ENCODE measurements at regions not wholly inside any gene's neighbourhood (a gene's known extent, or its start where the extent isn't known, plus 50 kb on each side); places are given as distances from the start of the nearest gene placed in this dataset.

DNA sequence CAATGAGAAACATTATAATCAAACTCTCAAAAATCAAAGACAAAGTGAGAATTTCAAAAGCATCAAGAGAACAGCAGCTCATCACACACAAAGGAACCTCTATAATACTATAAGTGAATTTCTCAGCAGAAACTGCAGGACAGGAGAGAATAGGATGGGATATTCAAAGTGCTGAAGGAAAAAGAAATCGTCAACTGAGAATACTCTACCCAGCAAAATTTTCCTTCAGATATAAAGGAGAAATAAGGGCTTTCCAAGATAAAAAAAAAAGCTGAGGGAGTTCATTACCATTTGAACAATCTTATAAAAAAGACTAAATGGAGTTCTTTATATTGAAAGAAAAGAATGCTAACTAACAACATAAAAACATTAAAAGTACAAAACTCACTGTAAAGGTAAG lies 481.1 kb downstream of the TLE4 start:
- no peak for DNase-seq
- in situ Hi-C loops (cut with MboI; ENCODE audit: low pct_unique_long_range_greater_than_20kb, low sequenced_read_pairs), result no loop called here

GRCh38 chr9:80049096-80049782 lies 477.5 kb downstream of the TLE4 start:
- no peak for DNase-seq
- in situ Hi-C loops (cut with MboI; ENCODE audit: low pct_unique_long_range_greater_than_20kb, low sequenced_read_pairs), result no loop called here

- in situ Hi-C loops (cut with MboI; ENCODE audit: low pct_unique_long_range_greater_than_20kb, low sequenced_read_pairs), result no loop called here
These were observed 474.7 kb downstream of the TLE4 start for GRCh38 chr9:80046481-80046880.

DNA sequence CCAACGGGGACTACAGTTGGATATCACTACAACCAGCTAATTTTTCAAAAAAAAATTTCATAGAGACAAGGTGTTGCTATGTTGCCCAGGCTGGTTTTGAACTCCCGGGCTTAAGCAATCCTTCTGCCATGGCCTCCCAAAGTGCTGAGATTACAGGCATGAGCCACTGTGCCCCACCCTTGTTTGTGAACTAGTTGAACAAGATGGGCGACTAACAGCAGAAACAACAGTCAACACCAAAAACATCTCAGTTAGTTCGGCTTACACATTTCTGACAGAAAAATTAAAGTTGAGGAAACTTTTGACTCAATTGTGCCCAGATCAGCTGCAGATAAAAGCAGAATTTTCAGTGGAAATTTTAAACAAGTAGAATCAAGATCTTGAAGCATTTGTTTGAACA lies 470.1 kb downstream of the TLE4 start:
- no peak for DNase-seq
- in situ Hi-C loops (cut with MboI; ENCODE audit: low pct_unique_long_range_greater_than_20kb, low sequenced_read_pairs), result no loop called here

More at GRCh38 chr9:80046481-80046880, 474.7 kb downstream of the TLE4 start:
- DNase-seq, result no peak

DNA sequence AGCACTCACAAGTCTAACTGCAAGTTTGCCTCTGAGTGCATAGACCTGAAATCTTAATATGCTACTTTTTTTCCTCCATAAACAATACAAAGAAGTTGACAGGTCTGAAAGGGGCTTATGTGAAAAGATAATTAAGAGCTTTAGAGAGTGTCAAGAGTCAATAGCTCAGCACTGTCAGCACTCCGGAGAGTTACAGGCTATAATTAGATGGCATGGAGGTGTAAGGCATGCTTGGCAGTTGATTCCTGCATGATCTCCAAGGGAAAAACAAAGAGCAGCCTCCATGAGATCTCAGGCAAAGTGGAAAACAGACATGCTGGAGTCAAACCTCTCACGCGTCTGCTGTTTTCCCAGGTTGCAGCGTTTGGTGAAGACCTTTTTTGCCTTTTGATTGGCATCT lies 468.7 kb downstream of the TLE4 start:
- in situ Hi-C loops (cut with MboI; ENCODE audit: low pct_unique_long_range_greater_than_20kb, low sequenced_read_pairs), result no loop called here
- DNase-seq, result no peak

GRCh38 chr9:80030801-80031200 lies 459.0 kb downstream of the TLE4 start:
- in situ Hi-C loops (cut with MboI; ENCODE audit: low pct_unique_long_range_greater_than_20kb, low sequenced_read_pairs), result no loop called here
- DNase-seq, result no peak

GRCh38 chr9:80028501-80028900 lies 456.7 kb downstream of the TLE4 start:
- in situ Hi-C loops (cut with MboI; ENCODE audit: low pct_unique_long_range_greater_than_20kb, low sequenced_read_pairs), result no loop called here
- no peak for DNase-seq

DNA sequence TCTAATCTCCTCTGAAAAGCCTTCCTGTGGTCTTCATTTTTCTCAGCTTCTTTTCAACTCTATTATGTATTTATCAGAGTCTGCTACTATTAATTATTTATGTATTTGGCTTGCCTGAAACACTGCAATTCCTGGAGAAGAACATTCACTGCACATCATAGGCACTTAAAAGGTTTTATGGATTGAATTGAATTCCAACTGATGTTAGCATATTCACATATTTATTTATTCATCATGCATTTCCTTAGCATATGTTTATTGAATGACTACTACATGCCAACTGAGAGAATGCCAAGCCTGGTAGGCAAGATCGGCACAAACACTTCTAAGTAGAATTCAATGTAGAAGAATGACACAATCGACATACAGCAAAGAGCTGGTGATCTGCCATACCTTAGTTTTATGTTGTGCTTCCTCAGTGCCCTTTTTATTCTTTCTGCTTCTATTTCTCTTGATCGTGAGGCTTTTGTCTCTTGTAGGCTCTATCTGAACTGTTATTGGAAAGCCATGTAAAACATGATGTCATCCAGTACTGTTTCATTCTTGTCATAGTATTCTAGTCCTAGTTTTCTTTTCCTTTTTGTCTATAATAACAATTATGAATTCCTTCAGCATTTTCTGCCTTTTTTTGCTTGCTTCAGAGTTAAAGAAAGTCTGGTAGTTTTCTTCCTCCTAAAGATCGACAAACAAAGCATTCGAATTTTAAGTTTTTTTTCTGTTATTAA lies 454.2 kb downstream of the TLE4 start:
- DNase-seq, result no peak
- in situ Hi-C loops (cut with MboI; ENCODE audit: low pct_unique_long_range_greater_than_20kb, low sequenced_read_pairs), result no loop called here

DNA sequence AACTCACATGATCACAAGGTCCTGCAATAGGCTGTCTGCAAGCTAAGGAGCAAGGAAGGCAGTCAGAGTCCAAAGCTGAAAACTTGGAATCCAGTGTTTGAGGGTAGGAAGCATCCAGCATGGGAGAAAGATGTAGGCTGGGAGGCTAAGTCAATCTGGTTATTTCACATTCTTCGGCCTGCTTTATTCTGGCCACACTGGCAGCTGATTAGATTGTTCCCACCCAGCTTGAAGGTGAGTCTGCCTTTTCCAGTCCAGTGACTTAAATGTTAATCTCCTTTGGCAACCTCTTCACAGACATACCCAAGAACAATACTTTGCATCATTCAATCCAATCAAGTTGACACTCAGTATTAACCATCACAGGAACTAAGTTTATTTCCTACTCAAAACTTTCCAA lies 453.4 kb downstream of the TLE4 start:
- DNase-seq, result no peak
- in situ Hi-C loops (cut with MboI; ENCODE audit: low pct_unique_long_range_greater_than_20kb, low sequenced_read_pairs), result no loop called here

- in situ Hi-C loops (cut with MboI; ENCODE audit: low pct_unique_long_range_greater_than_20kb, low sequenced_read_pairs), result no loop called here
- DNase-seq, result no peak
These were observed 448.8 kb downstream of the TLE4 start for GRCh38 chr9:80020530-80020929.

GRCh38 chr9:80020056-80020455 lies 448.3 kb downstream of the TLE4 start:
- no peak for DNase-seq
- in situ Hi-C loops (cut with MboI; ENCODE audit: low pct_unique_long_range_greater_than_20kb, low sequenced_read_pairs), result no loop called here

DNA sequence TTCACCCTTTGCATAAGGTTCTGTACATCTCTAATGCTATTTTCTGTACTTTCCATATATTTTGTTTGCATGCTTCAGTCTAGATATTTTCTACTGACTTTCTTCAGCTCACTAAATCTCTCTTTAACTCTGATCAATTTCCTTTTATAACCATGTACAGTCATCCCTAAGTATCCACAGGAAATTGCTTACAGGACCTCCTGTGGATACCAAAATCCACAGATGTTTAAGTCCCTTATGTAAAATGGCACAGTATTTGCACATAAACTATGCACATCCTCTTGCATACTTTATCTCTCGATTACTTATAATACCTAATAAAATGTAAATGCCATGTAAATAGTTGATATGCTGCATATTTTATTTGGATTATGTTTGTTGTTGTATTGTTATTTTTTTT lies 442.1 kb downstream of the TLE4 start:
- in situ Hi-C loops (cut with MboI; ENCODE audit: low pct_unique_long_range_greater_than_20kb, low sequenced_read_pairs), result no loop called here
- DNase-seq, result no peak

GRCh38 chr9:80012557-80013330 lies 441.0 kb downstream of the TLE4 start:
- in situ Hi-C loops (cut with MboI; ENCODE audit: low pct_unique_long_range_greater_than_20kb, low sequenced_read_pairs), result no loop called here
- no peak for DNase-seq

DNA sequence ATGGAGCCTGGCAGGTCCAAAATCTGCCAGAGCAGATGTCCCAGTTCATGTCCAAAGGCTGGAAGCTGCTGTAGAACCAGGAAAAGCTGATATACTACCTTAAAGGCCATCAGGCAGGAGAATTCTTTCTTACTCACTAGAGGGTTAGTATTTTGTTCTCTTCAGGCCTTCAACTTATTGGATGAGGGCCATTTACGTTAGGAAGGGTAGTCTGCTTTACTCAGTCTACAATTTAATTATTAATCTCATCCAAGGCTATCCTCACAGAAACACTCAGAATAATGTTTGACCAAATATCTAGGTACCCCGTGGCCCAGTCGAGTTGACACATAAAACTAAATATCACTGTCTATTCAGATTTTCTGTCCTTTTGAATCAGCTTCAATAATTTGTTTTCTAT lies 437.4 kb downstream of the TLE4 start:
- in situ Hi-C loops (cut with MboI; ENCODE audit: low pct_unique_long_range_greater_than_20kb, low sequenced_read_pairs), result no loop called here

DNA sequence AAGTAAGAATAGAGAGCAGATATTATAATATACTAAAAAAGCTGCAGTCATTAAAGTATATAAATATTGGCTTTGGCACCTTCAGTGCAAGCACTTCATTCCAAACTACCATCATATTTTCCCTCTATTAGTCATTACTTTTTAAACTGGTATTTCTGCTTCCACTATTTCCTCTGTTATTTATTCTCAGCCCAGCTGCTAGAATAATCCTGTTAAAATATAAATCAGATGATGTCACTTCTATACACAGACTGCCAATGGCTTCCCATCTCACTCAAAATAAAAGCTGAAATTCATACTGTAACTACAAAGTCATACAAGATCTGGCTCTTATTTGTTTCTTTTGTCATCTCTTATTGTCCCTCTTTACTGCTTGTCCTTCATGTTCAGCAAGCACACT lies 432.9 kb downstream of the TLE4 start:
- in situ Hi-C loops (cut with MboI; ENCODE audit: low pct_unique_long_range_greater_than_20kb, low sequenced_read_pairs), result no loop called here
- no peak for DNase-seq

More for the DNA sequence above, 437.4 kb downstream of the TLE4 start:
- no peak for DNase-seq

DNA sequence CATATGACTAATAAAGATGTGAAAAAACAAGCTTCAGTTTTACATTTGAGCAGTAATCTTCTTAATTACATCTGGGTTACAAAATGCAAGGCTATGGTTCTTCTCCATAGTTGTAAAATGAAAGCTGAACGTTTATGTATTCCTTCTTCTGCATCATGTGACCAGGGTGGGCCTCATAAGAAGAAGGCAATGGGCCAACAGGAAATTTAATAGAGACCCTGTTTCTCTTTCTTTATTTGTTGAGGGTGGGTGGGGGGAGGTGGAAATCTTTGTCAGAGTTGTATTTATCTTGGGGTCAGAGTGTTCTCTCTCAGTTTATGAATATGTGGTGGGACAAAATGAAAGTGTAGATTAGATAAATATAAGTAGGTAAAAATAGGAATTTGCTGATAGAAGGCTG lies 418.8 kb downstream of the TLE4 start:
- in situ Hi-C loops (cut with MboI; ENCODE audit: low pct_unique_long_range_greater_than_20kb, low sequenced_read_pairs), result no loop called here
- DNase-seq, result no peak

DNA sequence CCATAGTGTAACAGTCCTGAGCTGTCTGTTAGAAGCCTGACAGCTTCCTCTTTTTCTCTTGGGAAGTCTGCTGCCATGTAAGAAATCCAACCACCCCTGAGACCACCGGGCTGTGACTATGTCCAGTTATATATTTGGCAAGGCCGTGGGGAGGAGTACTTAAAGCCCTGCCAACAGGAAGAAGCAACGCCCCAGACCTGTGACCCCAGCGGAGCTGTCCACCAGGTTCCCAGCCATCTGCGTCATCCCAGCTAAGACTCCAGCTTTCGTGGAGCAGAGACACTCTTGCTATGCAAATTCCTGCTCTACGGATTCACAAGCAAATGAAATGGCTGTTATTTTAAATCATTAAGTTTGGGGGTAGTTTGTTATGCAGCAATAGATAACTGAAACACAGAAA lies 417.3 kb downstream of the TLE4 start:
- in situ Hi-C loops (cut with MboI; ENCODE audit: low pct_unique_long_range_greater_than_20kb, low sequenced_read_pairs), result no loop called here
- DNase-seq, result no peak

GRCh38 chr9:79988126-79988525 lies 416.4 kb downstream of the TLE4 start:
- in situ Hi-C loops (cut with MboI; ENCODE audit: low pct_unique_long_range_greater_than_20kb, low sequenced_read_pairs), result no loop called here
- no peak for DNase-seq

- DNase-seq, result no peak
- in situ Hi-C loops (cut with MboI; ENCODE audit: low pct_unique_long_range_greater_than_20kb, low sequenced_read_pairs), result no loop called here
These were observed 414.7 kb downstream of the TLE4 start for GRCh38 chr9:79986437-79986836.

- no peak for DNase-seq
- in situ Hi-C loops (cut with MboI; ENCODE audit: low pct_unique_long_range_greater_than_20kb, low sequenced_read_pairs), result no loop called here
These were observed 414.0 kb downstream of the TLE4 start for GRCh38 chr9:79985772-79986171.
